Right kidney (tissue), 1 donor: ENCODE measurements at regions not wholly inside any gene's neighbourhood (a gene's known extent, or its start where the extent isn't known, plus 50 kb on each side); places are given as distances from the start of the nearest gene placed in this dataset.

Experiments
- DNase-seq: peaks from one replicate; pipeline ENCODE4 v3.0.0-alpha.2; 2016

- no peak for DNase-seq
Observed at GRCh38 chr2:30371028-30371689, 75.9 kb upstream of the LCLAT1 start.

GRCh38 chr2:30371772-30372373, 75.2 kb upstream of the LCLAT1 start:
- no peak for DNase-seq

GRCh38 chr2:30372826-30373225, 74.2 kb upstream of the LCLAT1 start:
- DNase-seq = no peak

GRCh38 chr2:30373881-30374302, 73.2 kb upstream of the LCLAT1 start:
- no peak for DNase-seq

- DNase-seq = no peak
Observed at GRCh38 chr2:30374380-30374779, 72.7 kb upstream of the LCLAT1 start.

- DNase-seq = no peak
Observed at GRCh38 chr2:30375915-30376314, 71.1 kb upstream of the LCLAT1 start.

GRCh38 chr2:30379481-30379880, 67.6 kb upstream of the LCLAT1 start:
- DNase-seq = no peak

GRCh38 chr2:30380824-30381223, 66.2 kb upstream of the LCLAT1 start:
- no peak for DNase-seq

GRCh38 chr2:30382162-30382783, 64.8 kb upstream of the LCLAT1 start:
- no peak for DNase-seq

GRCh38 chr2:30382995-30383394, 64.1 kb upstream of the LCLAT1 start:
- DNase-seq = no peak

GRCh38 chr2:30385327-30385726, 61.7 kb upstream of the LCLAT1 start:
- DNase-seq = peak; percentile 26

GRCh38 chr2:30392097-30392496, 54.9 kb upstream of the LCLAT1 start:
- no peak for DNase-seq

GRCh38 chr2:30393510-30393909, 53.5 kb upstream of the LCLAT1 start:
- DNase-seq = no peak

- DNase-seq = no peak
Observed at GRCh38 chr2:30394096-30394495, 53.0 kb upstream of the LCLAT1 start.

- no peak for DNase-seq
Observed at GRCh38 chr2:30396436-30397232, 50.4 kb upstream of the LCLAT1 start.
